OCI-LY1 (cell line): ENCODE measurements at regions not wholly inside any gene's neighbourhood (a gene's known extent, or its start where the extent isn't known, plus 50 kb on each side); places are given as distances from the start of the nearest gene placed in this dataset.

ENCODE experiments used
- EZH2 ChIP-seq: fragments of 200-600 bp; sonication (generic), shearing (Covaris generic); IDR thresholded peaks from 2 replicates; pipeline ENCODE4 v1.8.0; 2017; ENCODE audit warnings: borderline replicate concordance, mixed run types, mild to moderate bottlenecking, antibody characterized with exemption, low read length, moderate library complexity, mixed read lengths
- TF ChIP-seq, protein P1 (sequence below): fragments of 200-600 bp; sonication (generic), shearing (Covaris generic); IDR thresholded peaks from 2 replicates; pipeline ENCODE4 v1.5.1; 2017; ENCODE audit warnings: mild to moderate bottlenecking, antibody characterized with exemption, low read length, moderate library complexity, mixed read lengths

DNA sequence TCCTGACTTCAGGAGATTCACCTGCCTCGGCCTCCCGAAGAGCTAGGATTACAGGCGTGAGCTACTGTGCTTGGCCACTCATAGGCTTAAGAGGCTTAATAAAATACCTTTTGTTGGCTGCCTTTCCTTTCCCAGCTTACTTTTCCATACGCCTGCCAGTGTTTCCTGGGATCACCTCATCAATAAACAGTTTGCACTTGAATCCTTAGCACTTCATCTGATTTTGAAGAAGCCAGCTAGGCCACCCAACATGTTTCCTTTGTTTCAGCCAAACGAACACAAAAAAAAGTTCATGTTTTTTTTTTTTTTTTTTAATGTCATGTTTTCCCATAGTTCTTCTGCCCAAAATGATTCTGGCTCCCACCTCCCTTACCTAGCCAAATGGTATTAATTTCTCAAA lies 92.3 kb downstream of the RAP2B start:
- TF ChIP-seq, protein P1, sequence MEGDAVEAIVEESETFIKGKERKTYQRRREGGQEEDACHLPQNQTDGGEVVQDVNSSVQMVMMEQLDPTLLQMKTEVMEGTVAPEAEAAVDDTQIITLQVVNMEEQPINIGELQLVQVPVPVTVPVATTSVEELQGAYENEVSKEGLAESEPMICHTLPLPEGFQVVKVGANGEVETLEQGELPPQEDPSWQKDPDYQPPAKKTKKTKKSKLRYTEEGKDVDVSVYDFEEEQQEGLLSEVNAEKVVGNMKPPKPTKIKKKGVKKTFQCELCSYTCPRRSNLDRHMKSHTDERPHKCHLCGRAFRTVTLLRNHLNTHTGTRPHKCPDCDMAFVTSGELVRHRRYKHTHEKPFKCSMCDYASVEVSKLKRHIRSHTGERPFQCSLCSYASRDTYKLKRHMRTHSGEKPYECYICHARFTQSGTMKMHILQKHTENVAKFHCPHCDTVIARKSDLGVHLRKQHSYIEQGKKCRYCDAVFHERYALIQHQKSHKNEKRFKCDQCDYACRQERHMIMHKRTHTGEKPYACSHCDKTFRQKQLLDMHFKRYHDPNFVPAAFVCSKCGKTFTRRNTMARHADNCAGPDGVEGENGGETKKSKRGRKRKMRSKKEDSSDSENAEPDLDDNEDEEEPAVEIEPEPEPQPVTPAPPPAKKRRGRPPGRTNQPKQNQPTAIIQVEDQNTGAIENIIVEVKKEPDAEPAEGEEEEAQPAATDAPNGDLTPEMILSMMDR, result no peak
- no peak for TF ChIP-seq EZH2
